ENCODE measurements at regions not wholly inside any gene's neighbourhood (a gene's known extent, or its start where the extent isn't known, plus 50 kb on each side); places are given as distances from the start of the nearest gene placed in this dataset.

DNA sequence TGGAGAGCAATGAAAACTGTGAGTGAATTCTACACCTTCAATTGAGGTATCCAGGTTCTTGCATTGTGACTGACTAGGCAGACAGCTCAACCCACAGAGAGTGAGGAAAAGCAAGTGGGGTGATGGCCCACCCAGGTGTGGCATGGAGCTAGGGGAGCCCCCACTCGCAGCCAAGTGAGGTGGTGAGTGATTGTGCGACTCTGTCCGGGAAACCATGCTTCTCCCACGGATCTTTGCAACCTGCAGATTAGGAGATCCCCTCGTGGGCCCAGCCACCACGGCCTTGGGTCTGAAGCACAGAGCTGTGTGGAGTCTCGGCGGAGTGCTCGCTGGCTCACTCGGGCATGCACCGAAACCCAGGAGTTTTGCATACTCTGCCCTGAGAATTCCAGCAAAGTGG is 120.1 kb downstream of the ALG10 start:
- FAIRE-seq (no peak), DNase-seq (no peak)
- no peak overlapping the region for H3K4me3 ChIP-seq (ENCODE audit: low read length in 3 of 3)
- no peak overlapping the region for H3K27ac ChIP-seq (ENCODE audit: low read depth in 2 of 2, low read length in 2 of 2)
- H3K36me3 ChIP-seq (ENCODE audit: control insufficient read depth in 2 of 3, insufficient read depth in 3 of 3, low read length in 3 of 3): no peaks in the 10 kb centered on the region
- H3K27me3 ChIP-seq (ENCODE audit: control insufficient read depth, insufficient read depth, low read length): no peaks in the 10 kb centered on the region
- H3K4me1 ChIP-seq (ENCODE audit: control insufficient read depth in 2 of 3, insufficient read depth in 2 of 3, low read depth in 1 of 3, low read length in 3 of 3): no peaks in the 10 kb centered on the region
- H3K9ac ChIP-seq (ENCODE audit: low read length in 3 of 3): no peak overlapping the region
- intact Hi-C loops (cut with DNase I): no loop called here
- TF ChIP-seq, protein P1, sequence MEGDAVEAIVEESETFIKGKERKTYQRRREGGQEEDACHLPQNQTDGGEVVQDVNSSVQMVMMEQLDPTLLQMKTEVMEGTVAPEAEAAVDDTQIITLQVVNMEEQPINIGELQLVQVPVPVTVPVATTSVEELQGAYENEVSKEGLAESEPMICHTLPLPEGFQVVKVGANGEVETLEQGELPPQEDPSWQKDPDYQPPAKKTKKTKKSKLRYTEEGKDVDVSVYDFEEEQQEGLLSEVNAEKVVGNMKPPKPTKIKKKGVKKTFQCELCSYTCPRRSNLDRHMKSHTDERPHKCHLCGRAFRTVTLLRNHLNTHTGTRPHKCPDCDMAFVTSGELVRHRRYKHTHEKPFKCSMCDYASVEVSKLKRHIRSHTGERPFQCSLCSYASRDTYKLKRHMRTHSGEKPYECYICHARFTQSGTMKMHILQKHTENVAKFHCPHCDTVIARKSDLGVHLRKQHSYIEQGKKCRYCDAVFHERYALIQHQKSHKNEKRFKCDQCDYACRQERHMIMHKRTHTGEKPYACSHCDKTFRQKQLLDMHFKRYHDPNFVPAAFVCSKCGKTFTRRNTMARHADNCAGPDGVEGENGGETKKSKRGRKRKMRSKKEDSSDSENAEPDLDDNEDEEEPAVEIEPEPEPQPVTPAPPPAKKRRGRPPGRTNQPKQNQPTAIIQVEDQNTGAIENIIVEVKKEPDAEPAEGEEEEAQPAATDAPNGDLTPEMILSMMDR (IDR thresholded peaks at IDR 0.05; ENCODE audit: borderline replicate concordance, extremely low read depth, insufficient read depth): no peak
- no peaks in the 10 kb centered on the region for H3K9me3 ChIP-seq (ENCODE audit: control insufficient read depth in 2 of 3, insufficient read depth in 1 of 3, low read length in 3 of 3)

DNA sequence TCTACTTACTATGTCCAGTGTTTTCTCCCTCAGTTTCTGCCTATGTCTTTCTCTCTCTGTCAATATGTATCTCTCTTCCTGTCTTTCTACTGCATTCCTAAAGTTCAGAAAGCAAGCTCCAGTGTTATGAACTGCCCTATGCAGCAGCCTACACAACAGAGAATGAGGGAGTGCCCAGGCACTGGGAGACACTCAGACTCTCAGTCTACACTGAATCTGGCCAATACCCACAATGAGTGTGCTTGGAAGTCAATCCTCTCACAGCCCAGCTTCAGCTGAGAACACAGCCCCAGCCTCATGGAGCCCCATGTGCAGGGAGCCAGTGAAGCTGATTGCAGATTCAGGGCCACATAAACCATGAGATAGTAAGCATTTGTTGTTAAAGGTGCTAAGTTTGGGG is 128.7 kb downstream of the ALG10 start:
- Histone ChIP-seq H3K9me3 (ENCODE audit: control insufficient read depth in 2 of 3, insufficient read depth in 1 of 3, low read length in 3 of 3) (no peaks in the 10 kb centered on the region), H3K9ac (ENCODE audit: low read length in 3 of 3) (no peak overlapping the region), H3K36me3 (ENCODE audit: control insufficient read depth in 2 of 3, insufficient read depth in 3 of 3, low read length in 3 of 3) (no peaks in the 10 kb centered on the region), H3K27me3 (ENCODE audit: control insufficient read depth, insufficient read depth, low read length) (no peaks in the 10 kb centered on the region), H3K4me1 (ENCODE audit: control insufficient read depth in 2 of 3, insufficient read depth in 2 of 3, low read depth in 1 of 3, low read length in 3 of 3) (no peaks in the 10 kb centered on the region), H3K27ac (ENCODE audit: low read depth in 2 of 2, low read length in 2 of 2) (no peak overlapping the region), H3K4me3 (ENCODE audit: low read length in 3 of 3) (no peak overlapping the region)
- DNase-seq: no peak
- intact Hi-C loops (cut with DNase I): no loop called here
- TF ChIP-seq, protein P1 (IDR thresholded peaks at IDR 0.05; ENCODE audit: borderline replicate concordance, extremely low read depth, insufficient read depth): no peak
- FAIRE-seq: no peak

DNA sequence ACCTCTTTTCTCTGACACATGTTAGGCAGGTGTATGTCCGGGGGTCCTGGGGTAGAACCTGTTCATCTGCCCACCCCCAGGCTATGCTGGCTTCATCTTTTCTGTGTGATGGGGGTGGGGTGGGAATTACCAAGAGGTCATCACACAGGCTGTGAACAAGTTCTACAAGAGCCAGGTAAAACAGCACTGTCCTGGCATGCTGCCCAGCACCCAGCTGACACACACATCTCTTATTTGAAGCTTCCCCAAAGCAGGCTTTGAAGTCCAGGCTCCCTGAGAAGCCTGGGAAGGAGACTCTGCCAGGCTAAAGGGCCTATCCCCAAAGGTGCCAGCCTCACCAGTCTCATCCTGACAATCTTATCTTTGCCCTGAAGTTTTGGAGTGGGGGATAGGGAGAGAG is 141.1 kb downstream of the ALG10 start:
- H3K27ac ChIP-seq (ENCODE audit: low read depth in 2 of 2, low read length in 2 of 2): no peak overlapping the region

More for the DNA sequence above, 141.1 kb downstream of the ALG10 start:
- H3K4me3 ChIP-seq (ENCODE audit: low read length in 3 of 3): no peak overlapping the region
- intact Hi-C loops (cut with DNase I): no loop called here
- DNase-seq (no peak), FAIRE-seq (no peak)
- TF ChIP-seq, protein P1 (IDR thresholded peaks at IDR 0.05; ENCODE audit: borderline replicate concordance, extremely low read depth, insufficient read depth): no peak
- no peaks in the 10 kb centered on the region for H3K4me1 ChIP-seq (ENCODE audit: control insufficient read depth in 2 of 3, insufficient read depth in 2 of 3, low read depth in 1 of 3, low read length in 3 of 3)
- no peak overlapping the region for H3K9ac ChIP-seq (ENCODE audit: low read length in 3 of 3)
- H3K9me3 ChIP-seq (ENCODE audit: control insufficient read depth in 2 of 3, insufficient read depth in 1 of 3, low read length in 3 of 3): no peaks in the 10 kb centered on the region
- H3K27me3 ChIP-seq (ENCODE audit: control insufficient read depth, insufficient read depth, low read length): no peaks in the 10 kb centered on the region
- H3K36me3 ChIP-seq (ENCODE audit: control insufficient read depth in 2 of 3, insufficient read depth in 3 of 3, low read length in 3 of 3): no peaks in the 10 kb centered on the region
